ENCODE measurements at regions not wholly inside any gene's neighbourhood (a gene's known extent, or its start where the extent isn't known, plus 50 kb on each side); places are given as distances from the start of the nearest gene placed in this dataset.

DNA sequence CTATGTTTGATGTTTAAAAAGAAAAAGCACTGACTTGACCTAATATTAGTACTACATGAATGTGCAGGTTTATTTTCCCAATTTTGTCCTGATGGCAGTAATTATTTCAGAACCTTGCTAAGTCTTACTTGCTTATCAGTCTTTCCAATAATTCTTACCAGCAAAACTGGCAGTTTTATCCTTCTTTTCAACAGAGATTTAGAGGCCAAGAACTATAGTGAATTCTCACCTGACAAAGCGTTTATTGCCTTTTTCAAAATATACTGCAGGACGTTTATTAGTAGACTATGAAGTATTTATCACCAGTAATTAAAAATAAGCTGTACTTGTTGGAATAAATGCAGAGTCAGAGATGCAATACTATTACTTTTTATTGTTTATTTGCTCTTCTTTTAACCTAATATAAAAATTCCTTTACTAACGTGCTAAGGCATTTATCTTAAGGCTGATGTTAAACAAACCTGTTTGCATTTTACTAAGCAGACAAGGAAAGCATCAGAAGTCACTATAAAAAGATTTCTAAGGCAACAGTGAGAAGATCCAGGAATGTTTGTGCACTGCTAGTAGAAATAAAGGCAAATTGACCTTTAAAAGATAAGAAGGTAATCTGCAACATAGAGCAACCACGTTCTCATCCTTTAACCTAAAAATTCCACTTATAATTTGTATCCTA lies 80.3 kb upstream of the NOCT start:
- TF ChIP-seq POLR2A (IDR thresholded peaks at IDR 0.05; ENCODE audit: low read length), result no peak
- no peak for TF ChIP-seq GATA1 (IDR thresholded peaks at IDR 0.05; ENCODE audit: low read depth, low read length)
